ENCODE measurements at regions not wholly inside any gene's neighbourhood (a gene's known extent, or its start where the extent isn't known, plus 50 kb on each side); places are given as distances from the start of the nearest gene placed in this dataset.
A peak's percentile ranks its signal among the peaks of the same experiment; 100 is the strongest.

- peak overlapping the region in 8 of 10 donors; percentile 14 to 94 (median 53) for H3K27ac ChIP-seq
- no peaks in the 10 kb centered on the region for H3K36me3 ChIP-seq
- H3K4me1 ChIP-seq = peaks cover 2 to 82% (median 43%) of the 10 kb centered on the region in 9 donors
- H3K4me3 ChIP-seq = peak overlapping the region in 6 of 10 donors; percentile 0 to 57 (median 19)
- DNase-seq (no peak), ATAC-seq (no peak)
- 76 to 80% methylated on average over 12 of the region's 12 CpGs for WGBS, 2 donors
- H3K27me3 ChIP-seq = no peaks in the 10 kb centered on the region
- intact Hi-C loops (cut with DNase I) = loop anchor here in 5 of 10 donors (5.0 to 10.0 kb wide), 5 partner anchors 51 to 272 kb away; no protein-coding TSS in a partner anchor
- H3K9me3 ChIP-seq = no peaks in the 10 kb centered on the region
- no peak for TF ChIP-seq CTCF (IDR thresholded peaks at IDR 0.05)
These were observed 86.9 kb downstream of the PLEKHG1 start for GRCh38 chr6:150686566-150686965.

- no peaks in the 10 kb centered on the region for H3K9me3 ChIP-seq
- H3K4me3 ChIP-seq = peak overlapping the region in 2 of 10 donors; percentile 19 to 57
- no peaks in the 10 kb centered on the region for H3K36me3 ChIP-seq
- peaks cover 2 to 82% (median 48%) of the 10 kb centered on the region in 9 donors for H3K4me1 ChIP-seq
- WGBS, 2 donors = 36 to 39% methylated on average over 6 of the region's 6 CpGs
- peak overlapping the region in 8 of 10 donors; percentile 2 to 94 (median 50) for H3K27ac ChIP-seq
- DNase-seq (peak; percentile 76 to 77), ATAC-seq (peak; percentile 20 to 74 (median 57))
- no peak for TF ChIP-seq CTCF (IDR thresholded peaks at IDR 0.05)
- H3K27me3 ChIP-seq = no peaks in the 10 kb centered on the region
- intact Hi-C loops (cut with DNase I) = loop anchor here in 5 of 10 donors (5.0 to 10.0 kb wide), 5 partner anchors 50 to 273 kb away; no protein-coding TSS in a partner anchor
These were observed 87.8 kb downstream of the PLEKHG1 start for GRCh38 chr6:150687508-150687907.

- intact Hi-C loops (cut with DNase I) = loop anchor here in 5 of 10 donors (5.0 to 10.0 kb wide), 6 partner anchors 47 to 275 kb away; no protein-coding TSS in a partner anchor
- H3K9me3 ChIP-seq = no peaks in the 10 kb centered on the region
- WGBS, 2 donors = 86 to 90% methylated on average over 5 of the region's 5 CpGs
- H3K27me3 ChIP-seq = no peaks in the 10 kb centered on the region
- no peak for TF ChIP-seq CTCF (IDR thresholded peaks at IDR 0.05)
- no peaks in the 10 kb centered on the region for H3K36me3 ChIP-seq
- ATAC-seq = no peak
- peak overlapping the region in 2 of 10 donors; percentile 13 to 22 for H3K27ac ChIP-seq
- no peak overlapping the region for H3K4me3 ChIP-seq
- DNase-seq = no peak
- peaks cover 2 to 98% (median 43%) of the 10 kb centered on the region in 9 donors for H3K4me1 ChIP-seq
These were observed 90.4 kb downstream of the PLEKHG1 start for GRCh38 chr6:150689900-150690590.

GRCh38 chr6:150690681-150691080, 91.0 kb downstream of the PLEKHG1 start:
- ATAC-seq (no peak), DNase-seq (no peak)
- Histone ChIP-seq H3K27me3 (no peaks in the 10 kb centered on the region), H3K27ac (peak overlapping the region in 2 of 10 donors; percentile 4 to 44), H3K4me3 (no peak overlapping the region), H3K36me3 (no peaks in the 10 kb centered on the region), H3K4me1 (peaks cover 2 to 98% (median 43%) of the 10 kb centered on the region in 9 donors), H3K9me3 (no peaks in the 10 kb centered on the region)
- WGBS, 2 donors = 94% methylated on average over 6 of the region's 6 CpGs
- TF ChIP-seq CTCF (IDR thresholded peaks at IDR 0.05) = no peak
- intact Hi-C loops (cut with DNase I) = loop anchor here in 1 of 10 donors (5.0 kb wide), 1 partner anchor 77 kb away; no protein-coding TSS in a partner anchor

Data from heart right ventricle (tissue), 16 donors.